Activated naive CD8-positive, alpha-beta T cell (primary cell): ENCODE measurements at regions not wholly inside any gene's neighbourhood (a gene's known extent, or its start where the extent isn't known, plus 50 kb on each side); places are given as distances from the start of the nearest gene placed in this dataset.
A peak's percentile ranks its signal among the peaks of the same experiment; 100 is the strongest.
"Not testable (repeated sequence)": the region's sequence is repeated elsewhere in the genome, so short reads cannot be mapped to it uniquely, and the experiment has no call there.

Source experiments
- H3K27ac Mint-ChIP-seq: one replicate; pipeline ENCODE4 v1.8.0; 2021; ENCODE audit warnings: mixed read lengths
- H3K27me3 Mint-ChIP-seq: one replicate; pipeline ENCODE4 v1.8.0; 2021; ENCODE audit warnings: mixed read lengths
- H3K36me3 Mint-ChIP-seq: one replicate; pipeline ENCODE4 v1.8.0; 2021; ENCODE audit warnings: mixed read lengths
- H3K4me1 Mint-ChIP-seq: one replicate; pipeline ENCODE4 v1.8.0; 2021; ENCODE audit warnings: low read depth, mixed read lengths
- H3K4me3 Mint-ChIP-seq: one replicate; pipeline ENCODE4 v1.8.0; 2021; ENCODE audit warnings: mild to moderate bottlenecking, mixed read lengths
- H3K9me3 Mint-ChIP-seq: one replicate; pipeline ENCODE4 v1.8.0; 2021; ENCODE audit warnings: low read depth, mixed read lengths

DNA sequence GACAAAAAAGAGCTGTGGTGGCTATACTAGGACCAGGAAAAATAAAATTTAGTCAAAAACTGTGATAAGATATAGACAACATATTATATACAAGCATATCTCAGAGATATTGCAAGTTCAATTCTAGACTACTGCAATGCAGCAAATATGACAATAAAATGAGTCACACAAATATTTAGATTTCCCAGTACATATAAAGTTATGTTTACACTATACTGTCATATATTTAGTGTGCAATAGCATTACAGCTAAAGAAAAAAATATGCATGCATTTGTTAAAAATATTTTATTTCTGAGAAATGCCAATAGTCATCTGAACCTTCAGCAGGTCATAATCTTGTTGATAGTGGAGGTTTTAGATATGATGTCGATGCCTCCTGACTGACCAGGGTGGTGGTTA, 72.1 kb downstream of the AKR1C4 start:
- Mint-ChIP-seq H3K4me1 (peaks cover 5% of the 10 kb centered on the region), H3K27ac (no peak overlapping the region), H3K27me3 (no peaks in the 10 kb centered on the region), H3K4me3 (no peak overlapping the region), H3K9me3 (peaks cover 5% of the 10 kb centered on the region), H3K36me3 (peaks cover 12% of the 10 kb centered on the region)

DNA sequence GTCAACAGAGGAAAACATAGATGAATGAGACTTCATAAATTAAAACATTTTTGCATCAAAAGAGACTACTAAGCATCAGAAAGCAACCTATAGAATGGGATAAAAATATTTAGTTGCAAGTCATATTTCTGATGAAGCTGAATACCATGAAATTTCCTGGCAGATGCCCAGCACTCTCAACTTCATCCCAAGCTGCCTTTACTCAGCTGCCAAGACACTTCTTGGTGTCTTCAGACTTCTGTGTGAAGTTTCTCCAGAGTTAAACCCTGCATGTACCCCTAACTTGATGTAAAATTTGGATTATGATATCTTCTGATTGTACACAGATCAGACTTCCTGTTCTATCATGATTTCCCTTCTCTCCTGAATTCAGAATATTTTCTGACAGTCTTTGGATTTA, 73.2 kb downstream of the AKR1C4 start:
- H3K36me3 Mint-ChIP-seq = peaks cover 12% of the 10 kb centered on the region
- H3K9me3 Mint-ChIP-seq = no peaks in the 10 kb centered on the region
- H3K4me1 Mint-ChIP-seq = peaks cover 5% of the 10 kb centered on the region
- H3K27me3 Mint-ChIP-seq = no peaks in the 10 kb centered on the region
- no peak overlapping the region for H3K27ac Mint-ChIP-seq
- H3K4me3 Mint-ChIP-seq = no peak overlapping the region

- H3K27ac Mint-ChIP-seq = no peak overlapping the region
- H3K9me3 Mint-ChIP-seq = no peaks in the 10 kb centered on the region
- no peaks in the 10 kb centered on the region for H3K27me3 Mint-ChIP-seq
- no peak overlapping the region for H3K4me3 Mint-ChIP-seq
- peaks cover 5% of the 10 kb centered on the region for H3K4me1 Mint-ChIP-seq
- H3K36me3 Mint-ChIP-seq = peaks cover 6% of the 10 kb centered on the region
These were observed 74.9 kb downstream of the AKR1C4 start for GRCh38 chr10:5271526-5271925.

GRCh38 chr10:5272065-5272803, 75.6 kb downstream of the AKR1C4 start:
- Mint-ChIP-seq H3K36me3 (peaks cover 6% of the 10 kb centered on the region), H3K27me3 (no peaks in the 10 kb centered on the region), H3K27ac (no peak overlapping the region), H3K9me3 (no peaks in the 10 kb centered on the region), H3K4me1 (peaks cover 5% of the 10 kb centered on the region), H3K4me3 (no peak overlapping the region)

DNA sequence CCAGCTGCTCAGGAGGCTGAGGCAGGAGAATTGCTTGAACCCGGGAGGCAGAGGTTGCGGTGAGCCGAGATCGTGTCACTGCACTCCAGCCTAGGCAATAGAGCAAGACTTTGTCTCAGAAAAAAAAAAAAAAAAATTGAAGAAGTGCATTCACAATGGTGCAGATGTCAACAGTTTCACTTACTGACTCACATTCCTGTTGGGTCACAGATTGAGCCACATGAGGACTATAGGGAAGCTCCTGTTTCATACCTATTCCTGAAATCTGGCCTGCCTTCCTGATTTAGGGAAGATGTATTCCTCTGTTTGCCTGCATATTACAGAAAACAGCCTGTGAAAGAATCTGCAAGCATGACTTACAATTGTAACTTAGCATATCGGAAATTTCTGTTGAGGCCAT, 78.2 kb downstream of the AKR1C4 start:
- no peaks in the 10 kb centered on the region for H3K9me3 Mint-ChIP-seq
- no peaks in the 10 kb centered on the region for H3K27me3 Mint-ChIP-seq
- H3K27ac Mint-ChIP-seq = no peak overlapping the region
- no peak overlapping the region for H3K4me3 Mint-ChIP-seq
- H3K4me1 Mint-ChIP-seq = peaks cover 5% of the 10 kb centered on the region
- H3K36me3 Mint-ChIP-seq = peaks cover 10% of the 10 kb centered on the region

DNA sequence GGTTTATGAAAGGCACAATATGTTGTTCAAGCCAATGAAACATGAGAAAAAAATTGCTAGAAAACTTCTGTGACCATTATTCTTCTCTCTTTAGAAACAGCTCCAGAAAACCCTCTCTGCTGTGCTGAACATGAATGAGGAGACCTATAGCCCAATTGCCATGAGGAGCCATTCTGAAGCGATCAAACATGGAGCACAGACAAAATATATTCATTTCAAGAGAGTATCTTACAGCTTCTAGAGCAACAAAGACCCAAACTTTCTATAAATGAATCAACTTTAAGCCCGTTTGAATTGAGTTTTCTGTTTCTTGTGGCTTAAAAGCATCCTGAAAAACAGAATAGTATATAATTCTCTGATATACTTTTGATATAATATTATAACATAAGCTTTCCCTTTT, 83.4 kb upstream of the UCN3 start:
- peaks cover 20% of the 10 kb centered on the region for H3K4me1 Mint-ChIP-seq
- H3K36me3 Mint-ChIP-seq = peaks cover 4% of the 10 kb centered on the region
- H3K9me3 Mint-ChIP-seq = no peaks in the 10 kb centered on the region
- H3K4me3 Mint-ChIP-seq = no peak overlapping the region
- no peak overlapping the region for H3K27ac Mint-ChIP-seq
- no peaks in the 10 kb centered on the region for H3K27me3 Mint-ChIP-seq

GRCh38 chr10:5282137-5282536, 82.6 kb upstream of the UCN3 start:
- peaks cover 20% of the 10 kb centered on the region for H3K4me1 Mint-ChIP-seq
- peaks cover 4% of the 10 kb centered on the region for H3K36me3 Mint-ChIP-seq
- no peak overlapping the region for H3K4me3 Mint-ChIP-seq
- H3K27me3 Mint-ChIP-seq = peaks cover 2% of the 10 kb centered on the region
- peak overlapping the region; percentile 0 for H3K27ac Mint-ChIP-seq
- no peaks in the 10 kb centered on the region for H3K9me3 Mint-ChIP-seq

GRCh38 chr10:5283305-5284158, 81.2 kb upstream of the UCN3 start:
- H3K9me3 Mint-ChIP-seq = no peaks in the 10 kb centered on the region
- H3K27ac Mint-ChIP-seq = peak overlapping the region; percentile 59
- peaks cover 2% of the 10 kb centered on the region for H3K27me3 Mint-ChIP-seq
- peaks cover 20% of the 10 kb centered on the region for H3K4me1 Mint-ChIP-seq
- no peaks in the 10 kb centered on the region for H3K36me3 Mint-ChIP-seq
- H3K4me3 Mint-ChIP-seq = peak overlapping the region; percentile 46

- peaks cover 2% of the 10 kb centered on the region for H3K27me3 Mint-ChIP-seq
- H3K4me3 Mint-ChIP-seq = no peak overlapping the region
- H3K4me1 Mint-ChIP-seq = peaks cover 22% of the 10 kb centered on the region
- H3K36me3 Mint-ChIP-seq = peaks cover 2% of the 10 kb centered on the region
- H3K27ac Mint-ChIP-seq = peak overlapping the region; percentile 89
- no peaks in the 10 kb centered on the region for H3K9me3 Mint-ChIP-seq
These were observed 80.3 kb upstream of the UCN3 start for GRCh38 chr10:5284311-5285057.

DNA sequence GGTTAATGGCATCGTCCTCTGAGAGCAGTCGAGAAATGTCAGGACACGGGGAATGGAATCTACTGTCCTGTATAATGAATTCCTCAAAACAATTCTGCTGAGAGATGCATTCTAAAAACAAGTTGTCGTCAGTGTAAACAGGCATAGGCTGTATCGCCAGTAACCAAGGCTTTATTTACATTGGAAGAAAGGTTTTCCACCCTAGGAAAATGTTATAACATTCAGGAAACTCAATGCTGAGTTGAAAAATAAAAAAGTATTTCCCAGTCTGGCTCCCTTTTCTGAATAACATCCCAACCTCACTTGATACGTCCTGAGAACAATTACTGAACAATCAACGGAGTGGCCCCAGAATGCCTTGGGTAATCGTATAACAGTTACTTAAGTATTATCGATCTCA, 79.6 kb upstream of the UCN3 start:
- H3K27ac Mint-ChIP-seq = no peak overlapping the region
- no peak overlapping the region for H3K4me3 Mint-ChIP-seq
- peaks cover 2% of the 10 kb centered on the region for H3K36me3 Mint-ChIP-seq
- peaks cover 22% of the 10 kb centered on the region for H3K4me1 Mint-ChIP-seq
- H3K27me3 Mint-ChIP-seq = peaks cover 2% of the 10 kb centered on the region
- no peaks in the 10 kb centered on the region for H3K9me3 Mint-ChIP-seq

DNA sequence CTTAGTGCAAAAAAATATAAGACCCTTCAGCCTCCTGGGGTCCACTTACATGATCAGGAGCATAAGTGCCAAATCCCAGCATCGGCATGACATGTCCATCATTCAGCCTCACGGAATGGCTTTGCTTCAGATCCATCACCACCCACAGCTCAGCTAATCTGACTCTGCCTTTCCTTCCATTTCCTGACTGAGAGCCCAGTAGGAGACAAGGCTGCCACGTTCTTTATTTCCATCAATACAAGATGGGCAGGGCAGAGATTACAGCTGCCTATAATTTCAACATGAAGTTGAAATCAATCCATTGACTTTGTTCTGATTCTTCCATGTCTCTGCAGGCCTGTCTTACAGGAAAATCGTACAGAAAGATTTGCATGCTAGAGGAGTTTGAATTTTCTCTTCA, 76.4 kb upstream of the UCN3 start:
- peaks cover 5% of the 10 kb centered on the region for H3K36me3 Mint-ChIP-seq
- H3K4me1 Mint-ChIP-seq = peaks cover 50% of the 10 kb centered on the region

GRCh38 chr10:5289228-5289627, 75.5 kb upstream of the UCN3 start:
- H3K27ac Mint-ChIP-seq = peak overlapping the region; percentile 58
- peaks cover 50% of the 10 kb centered on the region for H3K4me1 Mint-ChIP-seq
- not testable (repeated sequence) for H3K27me3 Mint-ChIP-seq, H3K4me3 Mint-ChIP-seq, H3K36me3 Mint-ChIP-seq, H3K9me3 Mint-ChIP-seq

More for the DNA sequence above, 76.4 kb upstream of the UCN3 start:
- Mint-ChIP-seq H3K27me3 (peaks cover 2% of the 10 kb centered on the region), H3K4me3 (no peak overlapping the region), H3K27ac (no peak overlapping the region), H3K9me3 (no peaks in the 10 kb centered on the region)

GRCh38 chr10:5291501-5292195, 73.1 kb upstream of the UCN3 start:
- peaks cover 2% of the 10 kb centered on the region for H3K27me3 Mint-ChIP-seq
- H3K27ac Mint-ChIP-seq = peak overlapping the region; percentile 100
- peaks cover 7% of the 10 kb centered on the region for H3K36me3 Mint-ChIP-seq
- H3K9me3 Mint-ChIP-seq = no peaks in the 10 kb centered on the region
- peaks cover 63% of the 10 kb centered on the region for H3K4me1 Mint-ChIP-seq
- peak overlapping the region; percentile 92 for H3K4me3 Mint-ChIP-seq

DNA sequence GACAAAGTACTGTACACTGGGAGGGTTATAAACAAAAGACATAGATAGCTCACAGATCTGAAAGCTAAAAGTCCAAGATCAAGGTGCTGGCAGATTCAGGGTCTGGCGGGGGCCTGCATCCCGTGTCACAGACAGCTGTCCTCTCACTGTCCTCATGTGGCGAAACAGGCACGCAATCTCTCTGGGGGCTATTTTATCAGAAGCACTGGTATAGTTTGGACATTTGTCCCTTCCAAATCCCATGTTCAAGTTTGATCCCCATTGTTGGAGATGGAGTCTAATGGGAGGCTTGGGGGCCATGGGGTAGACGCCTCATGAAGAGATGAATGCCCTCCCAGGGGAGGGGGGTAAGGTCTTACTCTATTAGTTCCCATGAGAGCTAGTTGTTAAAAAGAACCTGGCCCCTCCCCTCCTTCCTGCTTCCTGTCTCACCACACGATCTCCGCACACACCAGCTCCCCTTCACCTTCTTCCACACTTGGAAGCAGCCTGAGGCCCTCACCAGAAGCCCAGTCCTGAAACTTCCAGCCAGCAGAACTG, 72.5 kb upstream of the UCN3 start:
- Mint-ChIP-seq H3K4me3 (peak overlapping the region; percentile 92), H3K4me1 (peaks cover 69% of the 10 kb centered on the region), H3K9me3 (no peaks in the 10 kb centered on the region), H3K36me3 (peaks cover 7% of the 10 kb centered on the region), H3K27ac (peak overlapping the region; percentile 100), H3K27me3 (no peaks in the 10 kb centered on the region)
